NCI-H446 (cell line): ENCODE measurements at regions not wholly inside any gene's neighbourhood (a gene's known extent, or its start where the extent isn't known, plus 50 kb on each side); places are given as distances from the start of the nearest gene placed in this dataset.
"Not testable (repeated sequence)": the region's sequence is repeated elsewhere in the genome, so short reads cannot be mapped to it uniquely, and the experiment has no call there.

Source experiments
- DNase-seq, 2 experiments: peaks; one replicate each; lab custom pipeline; 2025; lab: John Stamatoyannopoulos, UW

DNA sequence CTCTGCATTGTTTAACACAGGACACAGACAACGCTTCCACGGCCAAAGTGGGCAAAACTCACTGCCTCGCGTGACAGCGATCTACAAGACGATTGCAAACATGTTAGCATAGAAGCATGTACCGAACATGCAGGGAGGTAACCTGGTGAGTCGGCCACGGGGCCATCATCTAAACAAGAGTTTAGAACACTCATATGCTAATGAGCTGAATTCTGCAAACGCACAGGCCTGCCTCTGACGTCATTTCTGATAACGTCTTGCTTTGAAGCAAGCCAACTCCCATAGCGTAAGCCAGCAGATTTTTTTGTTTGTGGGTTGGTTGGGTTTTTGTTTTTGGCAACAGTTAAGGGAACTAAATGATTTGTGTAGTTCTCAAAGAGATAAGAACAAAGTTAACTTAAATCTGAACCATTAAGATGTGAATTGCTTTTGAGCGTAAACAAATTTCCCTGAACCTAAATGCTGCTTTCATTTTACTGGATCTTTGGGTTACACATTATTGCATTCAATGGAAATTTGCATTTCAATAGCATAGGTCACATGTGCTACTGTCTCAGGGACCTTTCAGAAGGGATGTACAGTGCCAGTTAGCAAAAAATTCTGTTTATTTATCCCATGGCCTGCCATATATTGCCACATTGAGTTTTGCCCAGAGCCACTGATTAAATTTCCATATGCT is 184.5 kb upstream of the PDE10A start:
- DNase-seq: no peak

- no peak for DNase-seq
Observed at GRCh38 chr6:165846123-165846966, 183.3 kb upstream of the PDE10A start.

- no peak for DNase-seq
Observed at GRCh38 chr6:165845493-165845892, 182.5 kb upstream of the PDE10A start.

GRCh38 chr6:165844801-165845364 is 181.8 kb upstream of the PDE10A start:
- DNase-seq: no peak

DNA sequence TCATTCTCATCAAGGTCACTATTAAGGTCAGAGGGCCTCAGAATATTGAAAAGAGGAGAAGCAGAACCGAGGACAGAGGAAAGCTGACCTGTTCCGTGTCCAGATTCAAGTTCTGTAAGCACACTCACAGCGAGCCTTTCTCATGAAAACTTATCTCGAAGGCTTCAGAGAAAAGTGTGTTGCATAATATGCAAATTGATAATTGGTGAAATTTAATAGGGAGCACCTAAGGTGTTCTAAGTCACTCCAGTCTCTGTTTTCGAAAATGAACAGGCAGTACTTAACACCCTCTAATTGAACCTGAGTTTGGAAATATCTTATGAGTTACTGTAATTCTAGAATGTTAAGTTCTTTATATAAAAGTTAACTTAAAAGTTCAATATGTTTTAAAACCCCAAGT is 181.2 kb upstream of the PDE10A start:
- DNase-seq: no peak

- DNase-seq: no peak
Observed at GRCh38 chr6:165843568-165844113, 180.6 kb upstream of the PDE10A start.

DNA sequence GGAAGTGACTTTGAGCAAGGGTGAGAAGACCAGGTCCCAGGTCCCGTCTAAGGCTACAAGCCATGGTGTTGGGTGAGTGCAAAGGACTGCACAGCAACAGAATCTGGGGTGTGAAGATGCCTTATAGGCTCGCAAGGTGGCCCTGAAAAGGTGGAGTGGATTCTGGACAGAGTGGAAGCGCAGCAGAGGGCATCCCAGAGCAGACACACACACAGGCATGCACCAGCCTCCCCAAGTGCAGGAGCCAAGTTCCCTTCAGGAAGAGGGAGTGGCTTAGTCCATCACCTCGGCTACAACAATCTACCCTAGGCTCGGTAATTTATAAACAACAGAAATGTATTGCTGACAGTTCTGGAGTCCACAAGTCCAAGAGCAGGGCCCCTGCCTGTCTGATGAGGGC is 180.1 kb upstream of the PDE10A start:
- DNase-seq: no peak

DNA sequence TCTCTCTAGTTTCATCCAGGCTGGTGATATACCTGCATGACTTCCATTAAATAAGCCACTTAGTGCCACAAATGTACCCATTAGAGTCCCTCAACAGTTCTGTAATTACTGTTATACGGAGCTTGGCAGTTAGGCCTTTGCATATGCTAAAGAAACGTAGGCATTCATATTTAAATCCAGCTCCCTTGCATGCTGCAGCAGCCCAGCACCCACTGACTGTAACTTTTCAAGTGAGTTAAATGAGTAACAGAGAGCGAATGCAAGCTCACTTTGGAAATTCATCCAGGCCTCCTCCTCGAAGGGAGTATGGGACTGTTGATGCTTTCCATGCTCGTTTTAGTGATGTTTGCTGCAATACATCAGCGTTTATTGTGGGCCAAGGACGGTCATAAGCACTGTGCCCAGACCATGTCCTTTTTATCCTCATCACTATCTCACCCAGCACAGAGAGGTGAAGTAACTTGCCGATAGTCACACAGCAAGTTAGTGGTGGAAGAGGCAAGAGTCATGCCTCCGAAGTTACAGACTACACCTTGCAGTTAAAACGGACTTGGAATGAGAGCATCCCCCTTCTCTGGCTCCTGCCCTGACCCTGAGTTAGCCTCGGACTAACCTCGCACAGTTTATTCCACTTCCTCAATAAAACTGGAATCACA is 179.4 kb upstream of the PDE10A start:
- DNase-seq: no peak

DNA sequence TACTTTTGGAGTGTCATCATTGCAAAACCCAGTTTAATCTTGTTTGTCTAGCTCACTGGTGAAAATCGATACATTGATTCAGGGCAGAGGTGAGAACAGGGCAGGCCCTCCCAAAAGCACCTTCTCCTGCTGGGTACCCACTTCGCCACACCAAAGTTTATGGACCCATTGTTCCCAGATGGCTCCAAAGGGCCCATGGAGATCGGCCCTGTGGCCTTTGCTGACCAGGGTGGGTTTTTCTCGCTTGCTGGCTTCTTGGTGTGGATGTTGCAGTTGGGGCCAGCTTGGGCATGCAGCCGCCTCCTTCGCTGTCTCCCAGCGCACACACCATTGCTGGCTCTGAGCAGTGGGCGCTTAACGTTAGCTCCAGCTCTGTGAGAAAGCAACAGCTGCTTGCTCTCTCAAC is 178.1 kb upstream of the PDE10A start:
- DNase-seq: no peak

DNA sequence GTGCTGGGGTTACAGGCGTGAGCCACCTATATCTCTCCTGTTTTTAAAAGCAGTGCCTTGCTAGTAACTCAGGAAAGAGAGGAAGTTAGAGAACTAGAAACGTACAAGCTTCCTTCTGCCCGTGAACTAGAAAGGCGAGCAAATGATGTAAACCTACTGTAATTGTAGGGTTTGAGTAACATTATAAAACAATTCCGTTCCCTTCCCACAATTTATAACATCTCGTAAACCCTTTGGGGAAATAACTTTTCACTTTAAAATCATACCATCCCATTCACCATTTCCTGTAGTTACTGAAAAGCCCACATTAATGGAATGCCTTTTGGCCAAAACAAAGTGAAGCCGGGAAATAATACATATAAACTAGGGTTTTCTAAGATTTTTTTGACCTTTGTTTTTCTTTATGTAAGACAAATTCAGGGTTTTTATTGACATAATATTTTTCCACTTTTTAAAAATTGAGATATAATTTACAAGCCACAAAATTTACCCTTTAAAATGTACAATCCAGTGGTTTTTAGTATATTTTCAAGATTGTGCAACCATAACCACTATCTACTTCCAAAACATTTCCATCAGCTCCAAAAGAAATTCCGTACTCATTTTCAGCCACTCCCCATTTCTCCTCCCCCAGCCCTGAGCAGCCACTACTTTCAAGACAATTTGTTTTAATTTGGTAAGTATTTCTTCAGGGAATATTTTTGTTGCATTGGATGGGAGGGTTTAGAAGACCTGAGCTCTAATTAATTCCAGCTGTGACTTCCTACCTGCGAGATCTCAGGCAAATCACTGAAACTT is 175.1 kb upstream of the PDE10A start:
- DNase-seq: no peak

- DNase-seq: not testable (repeated sequence)
Observed at GRCh38 chr6:165836648-165837047, 173.6 kb upstream of the PDE10A start.

DNA sequence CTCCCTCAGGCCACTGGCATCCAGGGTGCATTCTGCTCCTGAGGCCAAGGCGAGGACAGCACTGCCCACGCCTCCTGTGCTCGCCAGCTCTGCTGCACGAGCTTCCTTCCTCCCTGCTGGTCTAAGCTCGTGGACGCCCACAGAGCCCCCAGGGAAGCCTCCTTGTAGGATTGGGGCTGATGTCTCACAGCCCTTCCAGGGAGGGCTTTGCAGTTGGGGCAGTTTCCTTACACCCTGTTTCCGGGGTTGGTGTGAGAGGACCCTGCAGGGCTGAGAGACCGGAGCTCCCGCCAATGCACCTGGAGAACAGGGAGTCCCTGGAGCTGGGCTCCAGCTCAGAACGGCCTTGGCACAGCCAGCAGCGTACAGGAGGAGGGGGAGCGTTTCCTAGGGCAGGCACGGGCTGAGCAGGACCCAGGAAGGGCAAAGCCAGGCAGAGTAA is 172.4 kb upstream of the PDE10A start:
- no peak for DNase-seq

DNA sequence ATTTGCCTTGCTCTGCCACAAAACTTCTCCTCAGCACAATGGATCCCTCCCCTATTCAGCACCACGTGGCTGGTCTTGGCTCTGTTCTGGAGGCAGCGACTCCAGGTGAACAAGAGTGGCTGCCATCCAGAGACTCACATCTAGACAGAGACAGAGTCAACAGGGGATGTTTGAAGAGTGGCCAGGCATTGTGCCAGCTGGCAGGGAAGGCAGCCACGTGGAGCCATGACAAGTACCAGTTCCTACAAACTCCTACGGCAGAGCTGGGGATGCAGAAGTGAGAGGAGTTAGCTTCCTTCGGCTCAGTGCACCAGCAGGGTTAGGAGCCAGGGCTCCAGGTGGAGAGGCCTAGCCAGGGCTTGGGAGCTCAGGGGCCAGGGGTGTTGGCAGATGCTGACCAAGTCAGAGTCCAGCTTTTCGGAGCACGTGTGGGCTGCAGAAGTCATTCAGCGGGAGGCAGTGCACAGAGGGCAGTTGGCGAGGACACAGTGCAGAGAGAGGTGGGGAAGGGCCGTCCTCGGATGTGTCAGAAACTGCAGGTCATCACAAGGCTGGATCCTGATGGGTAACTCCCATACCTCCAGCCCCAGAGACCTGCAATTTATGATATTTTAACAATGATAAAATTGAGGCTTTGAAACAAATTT is 171.7 kb upstream of the PDE10A start:
- peak in 1 of 2 experiments; percentile 5 for DNase-seq

GRCh38 chr6:165833355-165833754 is 170.3 kb upstream of the PDE10A start:
- DNase-seq: no peak

DNA sequence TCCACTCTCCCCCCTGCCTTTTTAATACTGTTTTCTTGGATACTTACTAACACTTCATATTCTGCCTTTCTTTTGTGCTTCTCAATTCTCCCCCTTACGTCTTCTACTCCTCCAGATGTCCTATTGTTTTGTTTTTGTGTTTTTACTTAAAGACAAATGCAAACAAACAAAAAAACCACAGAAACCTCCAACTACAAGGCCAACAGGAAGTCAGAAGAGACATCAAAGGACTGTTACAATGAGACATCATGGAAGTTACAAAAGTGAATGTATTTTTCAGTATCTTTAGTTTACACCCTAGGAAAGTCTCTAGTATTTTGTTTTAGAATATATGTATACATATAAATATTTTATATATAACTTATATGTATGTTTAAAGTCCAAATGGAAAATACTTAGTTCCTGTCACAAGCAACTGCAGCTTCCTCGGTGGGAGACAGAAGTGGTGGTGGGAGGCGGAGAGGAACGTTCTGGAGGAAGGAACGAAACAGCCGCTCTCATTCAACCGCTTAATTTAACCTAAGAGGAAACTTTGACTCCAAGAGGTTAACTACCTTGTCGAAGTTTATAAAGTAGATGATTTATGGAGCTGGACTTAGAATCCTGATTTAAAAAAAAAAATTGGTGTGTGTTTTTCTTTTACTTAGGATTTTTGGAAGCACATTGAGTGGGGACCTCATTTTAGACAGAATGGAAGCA is 168.9 kb upstream of the PDE10A start:
- no peak for DNase-seq

- no peak for DNase-seq
Observed at GRCh38 chr6:165830761-165831160, 167.7 kb upstream of the PDE10A start.

GRCh38 chr6:165829376-165829775 is 166.3 kb upstream of the PDE10A start:
- DNase-seq: no peak

- DNase-seq: no peak
Observed at GRCh38 chr6:165827190-165827518, 164.1 kb upstream of the PDE10A start.

GRCh38 chr6:165826487-165827189 is 163.6 kb upstream of the PDE10A start:
- DNase-seq: no peak
